PC-9 (cell line): ENCODE measurements at regions not wholly inside any gene's neighbourhood (a gene's known extent, or its start where the extent isn't known, plus 50 kb on each side); places are given as distances from the start of the nearest gene placed in this dataset.

Source experiments
- CTCF ChIP-seq: fragments of 200-600 bp; sonication (generic); conservative IDR thresholded peaks from 2 replicates; pipeline ENCODE4 v1.6.1; 2017; ENCODE audit warnings: mixed run types, antibody characterized with exemption, mild to moderate bottlenecking, moderate library complexity
- EZH2 ChIP-seq: fragments of 200-600 bp; sonication (generic); IDR thresholded peaks from 2 replicates; pipeline ENCODE4 v1.8.0; 2017; ENCODE audit warnings: antibody characterized with exemption, low read depth

GRCh38 chr11:15613789-15614188 lies 499.1 kb downstream of the INSC start:
- TF ChIP-seq EZH2 = no peak
- TF ChIP-seq CTCF = no peak
